ENCODE measurements at regions not wholly inside any gene's neighbourhood (a gene's known extent, or its start where the extent isn't known, plus 50 kb on each side); places are given as distances from the start of the nearest gene placed in this dataset.

- Histone ChIP-seq H3K23me2 (ENCODE audit: insufficient read length, low read depth, low read length, poor library complexity, severe bottlenecking) (no peaks in the 10 kb centered on the region), H3K9ac (ENCODE audit: extremely low read depth, insufficient read length, low read length) (no peak overlapping the region), H2BK20ac (ENCODE audit: low read depth, low read length, poor library complexity, severe bottlenecking) (peak overlapping the region; percentile 97), H3K4me1 (ENCODE audit: insufficient read depth, low read length) (peaks cover 3% of the 10 kb centered on the region; the same call in 1 of the 2 replicates), H3K9me3 (ENCODE audit: control insufficient read depth, low read depth, low read length) (no peaks in the 10 kb centered on the region), H2AK5ac (ENCODE audit: insufficient read length, low read length) (no peak overlapping the region), H3K4ac (ENCODE audit: low read depth, low read length) (no peak overlapping the region), H3K23ac (ENCODE audit: insufficient read length, low read depth, low read length) (no peak overlapping the region), H4K20me1 (ENCODE audit: control insufficient read depth, insufficient read depth, insufficient read length) (no peaks in the 10 kb centered on the region), H3T11ph (ENCODE audit: low read length) (no peak overlapping the region), H3K27me3 (ENCODE audit: insufficient read depth, low read length) (no peaks in the 10 kb centered on the region), H2BK12ac (ENCODE audit: insufficient read length, low read depth, low read length) (no peak overlapping the region), H2BK120ac (ENCODE audit: low read depth, low read length, poor library complexity, severe bottlenecking) (no peak overlapping the region), H3K79me2 (ENCODE audit: insufficient read depth, low read length) (no peaks in the 10 kb centered on the region), H3K27ac (ENCODE audit: insufficient read length, low read depth, low read length) (no peak overlapping the region), H3K14ac (ENCODE audit: insufficient read depth, low read length) (no peak overlapping the region), H4K91ac (ENCODE audit: insufficient read length, low read depth, low read length) (no peak overlapping the region), H4K8ac (replicated peaks; ENCODE audit: insufficient read length, low read depth, low read length) (no peak overlapping the region), H2AFZ (ENCODE audit: low read length) (no peak overlapping the region), H4K5ac (ENCODE audit: insufficient read length, low read depth, low read length) (no peak overlapping the region), H3K56ac (ENCODE audit: insufficient read length, low read depth, low read length) (no peak overlapping the region), H2BK15ac (ENCODE audit: low read depth, low read length) (no peak overlapping the region), H2BK5ac (ENCODE audit: insufficient read length, low read length) (no peak overlapping the region), H3K79me1 (ENCODE audit: insufficient read depth, low read depth, low read length, poor library complexity, severe bottlenecking) (no peaks in the 10 kb centered on the region), H3K18ac (ENCODE audit: insufficient read length, low read depth, low read length) (no peak overlapping the region), H3K4me2 (ENCODE audit: insufficient read depth, insufficient read length, low read length) (no peak overlapping the region)
- Mint-ChIP-seq H3K9me3 (peaks cover 3 to 7% of the 10 kb centered on the region in 2 experiments; a peak in 2 of 5 replicates), H3K27me3 (ENCODE audit: low read depth) (no peaks in the 10 kb centered on the region), H3K4me3 (no peak overlapping the region), H3K36me3 (ENCODE audit: insufficient read depth in 1 of 3, low read depth in 3 of 3) (peaks cover 0 to 4% (median 0%) of the 10 kb centered on the region in 3 experiments; a peak in 2 of 7 replicates), H3K27ac (peak overlapping the region in 2 of 3 experiments; percentile 74 to 92; a peak in 5 of 7 replicates), H3K4me1 (peaks cover 11 to 14% of the 10 kb centered on the region in 2 experiments)
- no peak for DNase-seq
- no CpG with 5 or more reads among the region's 3 CpGs for WGBS (ENCODE audit: extremely low coverage, insufficient read length, low lambda C conversion rate)
- no peak for TF ChIP-seq CTCF (conservative IDR thresholded peaks at IDR 0.05)
These were observed 579.8 kb upstream of the ST8SIA4 start for GRCh38 chr5:101482931-101483330.

Data from H9 (cell line).